Mesenchymal stem cell (in vitro differentiated cells and primary cell): ENCODE measurements at regions not wholly inside any gene's neighbourhood (a gene's known extent, or its start where the extent isn't known, plus 50 kb on each side); places are given as distances from the start of the nearest gene placed in this dataset.

Source experiments
- DNase-seq: peaks from one replicate; pipeline ENCODE4 v3.0.0-alpha.2; 2013
- H2AFZ ChIP-seq: one replicate; pipeline ENCODE4 v1.6.1; 2013; ENCODE audit warnings: low read depth, mild to moderate bottlenecking, control low read depth, inconsistent platforms, low read length, moderate library complexity
- H2AK5ac ChIP-seq: 2 replicates; pipeline ENCODE4 v1.6.1; 2013; ENCODE audit warnings: low read length, moderate library complexity, mild to moderate bottlenecking, inconsistent platforms; ENCODE audit not compliant: severe bottlenecking
- H2BK120ac ChIP-seq: one replicate; pipeline ENCODE4 v1.6.1; 2013; ENCODE audit warnings: low read depth, mild to moderate bottlenecking, inconsistent platforms, low read length, moderate library complexity
- H2BK12ac ChIP-seq, 2 experiments: one replicate each; pipeline ENCODE4 v1.6.1; 2013; ENCODE audit warnings: inconsistent platforms in 2 of 2, low read length in 2 of 2, mild to moderate bottlenecking in 2 of 2, moderate library complexity in 2 of 2, control low read depth in 1 of 2
- H2BK15ac ChIP-seq: one replicate; pipeline ENCODE4 v1.6.1; 2013; ENCODE audit warnings: mild to moderate bottlenecking, low read depth, inconsistent platforms; ENCODE audit not compliant: poor library complexity, severe bottlenecking
- H2BK5ac ChIP-seq: 2 replicates; pipeline ENCODE4 v1.6.1; 2013; ENCODE audit warnings: low read depth, mild to moderate bottlenecking, low read length, control low read depth, inconsistent platforms; ENCODE audit not compliant: poor library complexity, severe bottlenecking
- H3K14ac ChIP-seq, 2 experiments: one replicate each; pipeline ENCODE4 v1.6.1; 2013; ENCODE audit warnings: inconsistent platforms in 2 of 2, low read length in 2 of 2, control low read depth in 1 of 2, mild to moderate bottlenecking in 1 of 2, moderate library complexity in 1 of 2
- H3K18ac ChIP-seq, 2 experiments: one replicate each; pipeline ENCODE4 v1.6.1; 2013; ENCODE audit warnings: inconsistent platforms in 2 of 2, low read length in 2 of 2, control low read depth in 1 of 2, low read depth in 1 of 2, mild to moderate bottlenecking in 1 of 2
- H3K23ac ChIP-seq, 2 experiments: one replicate each; pipeline ENCODE4 v1.6.1; 2013; ENCODE audit warnings: inconsistent platforms in 2 of 2, low read length in 2 of 2, mild to moderate bottlenecking in 2 of 2, moderate library complexity in 2 of 2, control low read depth in 1 of 2
- H3K27ac ChIP-seq: 2 replicates; pipeline ENCODE4 v1.5.1; 2013; ENCODE audit warnings: mild to moderate bottlenecking, moderate library complexity, low read length, control low read depth, inconsistent platforms; ENCODE audit not compliant: poor library complexity, severe bottlenecking
- H3K27me3 ChIP-seq, 2 experiments: 2 replicates each; pipeline versions ENCODE4 v1.6.1 to v1.7.0; 2013; ENCODE audit warnings: low read length in 2 of 2, mild to moderate bottlenecking in 2 of 2, moderate library complexity in 2 of 2, control low read depth in 1 of 2, inconsistent platforms in 1 of 2; ENCODE audit not compliant: control insufficient read depth in 1 of 2, insufficient read depth in 1 of 2
- H3K36me3 ChIP-seq, 2 experiments: 2 replicates each; pipeline versions ENCODE4 v1.6.1 to v1.7.0; 2013; ENCODE audit warnings: low read length in 2 of 2, control low read depth in 1 of 2, inconsistent platforms in 1 of 2, low read depth in 1 of 2, mild to moderate bottlenecking in 1 of 2; ENCODE audit not compliant: insufficient read depth in 2 of 2, control insufficient read depth in 1 of 2
- H3K4ac ChIP-seq, 2 experiments: one replicate each; pipeline ENCODE4 v1.6.1; 2013; ENCODE audit warnings: inconsistent platforms in 2 of 2, low read length in 2 of 2, mild to moderate bottlenecking in 2 of 2, moderate library complexity in 2 of 2, control low read depth in 1 of 2, low read depth in 1 of 2
- H3K4me1 ChIP-seq: 2 replicates; pipeline ENCODE4 v1.6.1; 2013; ENCODE audit warnings: low read depth, low read length, control low read depth; ENCODE audit not compliant: control insufficient read depth, insufficient read depth
- H3K4me2 ChIP-seq: 2 replicates; pipeline ENCODE4 v1.6.1; 2013; ENCODE audit warnings: low read length, mild to moderate bottlenecking, inconsistent platforms; ENCODE audit not compliant: poor library complexity, severe bottlenecking
- H3K4me3 ChIP-seq, 2 experiments: 2 replicates each; pipeline versions ENCODE4 v1.5.1 to v1.7.0; 2013; ENCODE audit warnings: low read length in 2 of 2, mild to moderate bottlenecking in 2 of 2, control low read depth in 1 of 2, low read depth in 1 of 2; ENCODE audit not compliant: insufficient read depth in 1 of 2
- H3K79me1 ChIP-seq: replicated peaks from 2 replicates; pipeline ENCODE4 v1.6.1; 2013; ENCODE audit warnings: mild to moderate bottlenecking, control low read depth, low read length, inconsistent platforms; ENCODE audit not compliant: poor library complexity, severe bottlenecking
- H3K9ac ChIP-seq: 2 replicates; pipeline ENCODE4 v1.7.0; 2013; ENCODE audit warnings: mild to moderate bottlenecking, low read length, moderate library complexity
- H3K9me3 ChIP-seq: 2 replicates; pipeline ENCODE4 v1.7.0; 2013; ENCODE audit warnings: mild to moderate bottlenecking, low read length; ENCODE audit not compliant: control insufficient read depth
- H4K8ac ChIP-seq: one replicate; pipeline ENCODE4 v1.6.1; 2013; ENCODE audit warnings: inconsistent platforms, mild to moderate bottlenecking, low read length, moderate library complexity
- H4K91ac ChIP-seq: one replicate; pipeline ENCODE4 v1.6.1; 2013; ENCODE audit warnings: mild to moderate bottlenecking, low read length, inconsistent platforms
- WGBS: methylation state at CpG from one replicate; pipeline ENCODE4 v1.1.7; 2013; ENCODE audit warnings: mixed read lengths; 5-methylcytosine and 5-hydroxymethylcytosine counted together

DNA sequence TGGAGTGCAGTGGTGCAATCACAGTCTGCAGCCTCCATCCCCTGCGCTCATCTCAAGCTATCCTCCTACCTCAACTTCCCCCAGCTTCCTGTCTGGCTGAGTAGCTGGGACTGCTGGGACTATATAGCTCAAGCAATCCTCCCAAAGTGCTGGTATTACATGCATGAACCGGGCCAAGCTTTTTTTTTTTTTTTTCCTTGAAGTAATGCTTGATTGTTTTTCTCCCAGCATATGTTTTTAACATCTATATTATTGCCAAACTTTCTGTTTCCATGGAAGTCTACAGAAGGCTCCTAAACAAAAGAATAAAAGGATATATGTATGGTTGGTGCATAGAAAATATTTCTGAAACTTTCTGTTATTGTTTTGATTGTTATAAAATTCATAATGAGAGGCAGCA lies 853.6 kb downstream of the KCNA4 start:
- H3K23ac ChIP-seq, result no peak overlapping the region

DNA sequence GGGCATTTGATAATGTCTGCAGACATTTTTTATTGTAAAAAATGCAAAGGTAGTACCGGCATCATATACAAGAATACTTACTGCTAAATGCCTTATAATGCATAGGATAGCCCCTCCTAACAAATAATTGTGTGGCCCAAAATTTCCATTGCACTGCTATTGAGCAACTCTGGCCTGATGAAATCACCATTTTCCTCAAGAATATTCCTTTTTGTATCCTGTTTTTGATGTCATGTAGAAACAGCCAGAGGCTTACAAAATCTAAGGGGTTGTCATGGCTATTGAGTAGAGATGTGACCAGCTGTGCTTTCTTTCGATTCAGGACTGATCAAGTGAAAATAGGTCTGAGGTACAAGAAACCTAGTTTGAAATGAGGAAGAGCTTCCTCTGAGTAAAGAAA lies 854.3 kb downstream of the KCNA4 start:
- H3K14ac ChIP-seq, result no peak overlapping the region
- no peaks in the 10 kb centered on the region for H3K36me3 ChIP-seq
- H3K18ac ChIP-seq, result no peak overlapping the region
- H2BK120ac ChIP-seq, result no peak overlapping the region
- no peak for DNase-seq
- H2BK12ac ChIP-seq, result no peak overlapping the region
- H3K9me3 ChIP-seq, result no peaks in the 10 kb centered on the region
- no peak overlapping the region for H4K8ac ChIP-seq
- H3K4ac ChIP-seq, result no peak overlapping the region
- H3K79me1 ChIP-seq, result no peaks in the 10 kb centered on the region
- no peak overlapping the region for H3K9ac ChIP-seq
- no peak overlapping the region for H3K4me2 ChIP-seq
- no peak overlapping the region for H3K27ac ChIP-seq
- H3K23ac ChIP-seq, result no peak overlapping the region
- H3K4me3 ChIP-seq, result no peak overlapping the region
- no peak overlapping the region for H2BK15ac ChIP-seq
- H2AK5ac ChIP-seq, result no peak overlapping the region
- H2AFZ ChIP-seq, result no peak overlapping the region
- H3K27me3 ChIP-seq, result no peaks in the 10 kb centered on the region
- no peaks in the 10 kb centered on the region for H3K4me1 ChIP-seq
- WGBS, result 100% methylated on average over 1 of the region's 2 CpGs
- no peak overlapping the region for H4K91ac ChIP-seq
- no peak overlapping the region for H2BK5ac ChIP-seq

More for the DNA sequence above, 853.6 kb downstream of the KCNA4 start:
- Histone ChIP-seq H3K79me1 (no peaks in the 10 kb centered on the region), H2BK5ac (no peak overlapping the region), H3K4me2 (no peak overlapping the region), H3K27ac (no peak overlapping the region), H3K4me1 (no peaks in the 10 kb centered on the region), H3K4me3 (no peak overlapping the region), H2AK5ac (no peak overlapping the region), H4K91ac (no peak overlapping the region), H3K9ac (no peak overlapping the region), H2BK120ac (no peak overlapping the region), H2BK15ac (no peak overlapping the region), H3K9me3 (no peaks in the 10 kb centered on the region), H3K14ac (no peak overlapping the region), H3K36me3 (no peaks in the 10 kb centered on the region), H4K8ac (no peak overlapping the region), H3K27me3 (no peaks in the 10 kb centered on the region), H3K4ac (no peak overlapping the region), H2BK12ac (no peak overlapping the region), H2AFZ (no peak overlapping the region), H3K18ac (no peak overlapping the region)
- 100% methylated on average over 1 of the region's 2 CpGs for WGBS
- DNase-seq, result no peak

DNA sequence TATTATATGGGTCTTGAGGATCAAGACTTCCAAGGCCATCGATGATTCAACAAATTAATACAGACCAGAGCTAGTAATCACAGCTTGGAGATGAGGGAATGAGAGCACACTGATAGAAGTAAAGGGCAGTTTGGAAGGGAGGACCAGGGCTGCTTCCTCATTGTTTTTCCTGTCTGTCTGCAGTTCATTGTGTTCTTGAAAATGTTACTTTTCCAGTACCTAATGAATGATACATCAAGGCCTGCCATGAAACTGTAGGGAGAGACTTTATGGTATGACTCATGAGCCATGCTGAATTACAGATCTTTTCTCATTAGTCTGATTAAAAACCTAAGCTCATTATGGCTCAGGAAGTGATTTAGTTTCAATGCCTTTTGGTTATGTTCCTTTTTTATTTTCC lies 855.6 kb downstream of the KCNA4 start:
- Histone ChIP-seq H2AK5ac (peak overlapping the region; percentile 62), H3K27me3 (no peaks in the 10 kb centered on the region), H3K23ac (no peak overlapping the region), H2BK15ac (no peak overlapping the region), H3K9me3 (no peaks in the 10 kb centered on the region), H3K4ac (no peak overlapping the region), H3K4me3 (no peak overlapping the region), H2BK120ac (no peak overlapping the region), H2BK5ac (no peak overlapping the region), H3K14ac (no peak overlapping the region), H3K79me1 (no peaks in the 10 kb centered on the region), H3K18ac (peak overlapping the region in 1 of 2 experiments; percentile 43), H2AFZ (no peak overlapping the region), H3K27ac (no peak overlapping the region), H3K9ac (no peak overlapping the region), H3K4me1 (no peaks in the 10 kb centered on the region), H2BK12ac (peak overlapping the region in 1 of 2 experiments; percentile 86), H3K4me2 (no peak overlapping the region), H4K8ac (no peak overlapping the region), H4K91ac (no peak overlapping the region), H3K36me3 (no peaks in the 10 kb centered on the region)
- DNase-seq, result no peak
- WGBS, result no CpG with 5 or more reads among the region's 1 CpG

DNA sequence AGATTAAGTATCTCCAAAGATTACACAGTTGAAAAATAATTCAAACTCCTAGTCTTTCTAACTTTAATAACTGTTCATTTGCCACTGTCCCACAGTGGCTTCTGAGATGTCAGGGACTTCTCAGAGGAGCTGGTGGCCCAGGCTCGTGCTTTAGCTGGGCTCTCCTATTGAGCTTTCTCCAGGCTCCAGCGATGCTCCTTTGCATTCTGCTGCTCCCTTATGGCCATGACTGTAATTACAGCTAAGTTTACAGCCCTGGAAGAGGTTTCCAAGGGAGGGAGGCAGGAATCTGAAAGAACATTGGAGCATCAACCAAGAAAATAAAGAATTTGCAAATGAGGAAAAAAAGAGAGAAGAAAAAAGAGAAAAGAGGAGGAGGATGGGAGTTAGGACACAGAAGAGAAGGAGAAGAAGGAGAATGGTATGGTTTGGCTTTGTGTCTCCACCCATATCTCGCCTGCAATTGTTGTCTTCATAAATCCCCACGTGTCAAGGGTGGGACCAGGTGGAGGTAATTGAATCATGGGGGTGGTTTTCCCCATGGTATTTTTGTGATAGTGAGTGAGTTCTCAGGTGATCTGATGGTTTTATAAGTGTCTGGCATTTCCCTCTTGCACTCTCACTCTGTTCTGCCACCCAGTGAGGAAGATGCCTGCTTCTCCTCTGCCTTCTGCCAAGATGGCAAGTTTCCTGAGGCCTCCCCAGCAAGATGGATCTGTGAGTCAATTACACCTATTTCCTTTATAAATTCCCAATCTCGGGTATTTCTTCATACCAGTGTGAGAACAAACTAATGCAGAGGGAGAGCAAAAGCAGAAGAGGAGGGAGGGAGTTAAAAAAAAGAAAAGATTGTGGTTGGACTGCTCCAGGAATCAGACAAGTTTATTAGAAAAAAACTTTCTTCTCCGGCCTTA lies 857.0 kb downstream of the KCNA4 start:
- Histone ChIP-seq H3K23ac (no peak overlapping the region), H3K4me3 (no peak overlapping the region), H3K14ac (no peak overlapping the region), H3K36me3 (no peaks in the 10 kb centered on the region), H3K18ac (no peak overlapping the region), H2AK5ac (peak overlapping the region; percentile 3), H3K4ac (peak overlapping the region in 1 of 2 experiments; percentile 15), H3K4me2 (no peak overlapping the region), H3K79me1 (no peaks in the 10 kb centered on the region), H3K27ac (no peak overlapping the region), H2BK5ac (no peak overlapping the region), H2BK12ac (peak overlapping the region in 1 of 2 experiments; percentile 31), H2BK120ac (peak overlapping the region; percentile 15), H3K4me1 (no peaks in the 10 kb centered on the region), H3K9me3 (no peaks in the 10 kb centered on the region), H3K9ac (no peak overlapping the region), H4K8ac (peak overlapping the region; percentile 71), H3K27me3 (no peaks in the 10 kb centered on the region), H2AFZ (no peak overlapping the region), H2BK15ac (no peak overlapping the region), H4K91ac (no peak overlapping the region)
- WGBS, result 56% methylated on average over 6 of the region's 6 CpGs
- DNase-seq, result peak; percentile 74
